NCI-H2029 (cell line): ENCODE measurements at regions not wholly inside any gene's neighbourhood (a gene's known extent, or its start where the extent isn't known, plus 50 kb on each side); places are given as distances from the start of the nearest gene placed in this dataset.
"Not testable (repeated sequence)": the region's sequence is repeated elsewhere in the genome, so short reads cannot be mapped to it uniquely, and the experiment has no call there.

ENCODE experiments used
- DNase-seq: peaks from one replicate; lab custom pipeline; 2025; lab: John Stamatoyannopoulos, UW

DNA sequence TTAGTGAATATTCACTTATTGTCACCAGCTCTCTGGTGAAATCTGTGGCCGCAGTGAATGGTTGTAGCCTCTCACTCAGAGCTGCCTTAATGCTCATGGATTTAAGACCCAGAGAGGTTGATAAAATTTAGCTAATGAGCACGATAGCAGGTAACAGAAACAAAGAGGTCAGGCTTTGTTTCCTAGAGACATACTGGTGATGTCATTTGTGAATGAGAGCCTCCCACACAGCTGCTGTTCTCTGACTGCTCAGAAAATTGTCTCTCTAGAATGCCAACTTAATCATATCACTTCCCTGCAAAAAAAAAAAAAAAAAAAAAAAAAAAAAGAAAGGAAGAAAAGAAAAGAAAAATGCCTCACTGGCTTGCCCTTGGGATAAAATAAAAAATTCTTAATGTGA, 411.7 kb upstream of the MYT1L start:
- peak; percentile 36 for DNase-seq

GRCh38 chr2:2740238-2740775, 409.2 kb upstream of the MYT1L start:
- DNase-seq = no peak

GRCh38 chr2:2739231-2739795, 408.2 kb upstream of the MYT1L start:
- DNase-seq = no peak

- DNase-seq = no peak
These were observed 407.6 kb upstream of the MYT1L start for GRCh38 chr2:2738684-2739083.

GRCh38 chr2:2738276-2738675, 407.2 kb upstream of the MYT1L start:
- DNase-seq = no peak

- DNase-seq = no peak
These were observed 404.0 kb upstream of the MYT1L start for GRCh38 chr2:2735041-2735440.

- DNase-seq = no peak
These were observed 403.2 kb upstream of the MYT1L start for GRCh38 chr2:2734308-2734707.

DNA sequence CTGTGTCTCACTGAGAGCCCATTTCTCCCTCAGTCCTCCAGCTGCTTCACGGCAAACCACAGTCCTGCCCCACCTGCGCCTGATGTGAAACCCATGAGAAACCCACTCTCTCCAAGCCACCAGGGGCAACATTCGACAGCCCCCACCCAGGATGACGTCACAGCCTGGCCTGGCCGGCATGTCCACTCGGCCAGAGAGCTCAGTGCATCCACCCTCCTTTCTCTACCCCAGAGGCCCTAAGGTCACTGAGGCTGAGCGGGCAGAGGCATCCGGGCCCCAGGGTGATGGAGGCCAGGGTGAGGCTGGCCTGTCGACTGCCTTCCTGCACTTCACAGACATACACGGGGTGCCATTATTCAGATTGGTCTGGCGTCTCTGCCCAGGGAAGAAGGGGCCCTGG, 402.7 kb upstream of the MYT1L start:
- no peak for DNase-seq

GRCh38 chr2:2732331-2733119, 401.4 kb upstream of the MYT1L start:
- no peak for DNase-seq

DNA sequence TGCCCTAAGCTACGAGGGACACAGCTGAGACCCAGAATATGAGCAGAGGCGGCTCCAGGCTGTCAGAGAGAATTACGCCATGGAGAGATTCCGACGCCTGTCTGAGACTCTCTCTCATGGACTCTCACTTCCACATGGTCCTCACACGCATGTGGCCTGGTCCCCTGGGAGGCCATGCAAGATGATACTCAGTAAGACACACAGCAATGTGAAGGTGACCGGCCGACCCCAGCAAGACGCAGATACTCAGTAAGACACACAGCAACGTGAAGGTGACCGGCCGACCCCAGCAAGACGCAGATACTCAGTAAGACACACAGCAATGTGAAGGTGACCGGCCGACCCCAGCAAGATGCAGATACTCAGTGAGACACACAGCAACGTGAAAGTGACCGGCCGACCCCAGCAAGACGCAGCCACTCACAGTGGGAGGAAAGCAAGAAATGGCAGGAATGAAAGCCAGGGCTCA, 400.8 kb upstream of the MYT1L start:
- DNase-seq = no peak

DNA sequence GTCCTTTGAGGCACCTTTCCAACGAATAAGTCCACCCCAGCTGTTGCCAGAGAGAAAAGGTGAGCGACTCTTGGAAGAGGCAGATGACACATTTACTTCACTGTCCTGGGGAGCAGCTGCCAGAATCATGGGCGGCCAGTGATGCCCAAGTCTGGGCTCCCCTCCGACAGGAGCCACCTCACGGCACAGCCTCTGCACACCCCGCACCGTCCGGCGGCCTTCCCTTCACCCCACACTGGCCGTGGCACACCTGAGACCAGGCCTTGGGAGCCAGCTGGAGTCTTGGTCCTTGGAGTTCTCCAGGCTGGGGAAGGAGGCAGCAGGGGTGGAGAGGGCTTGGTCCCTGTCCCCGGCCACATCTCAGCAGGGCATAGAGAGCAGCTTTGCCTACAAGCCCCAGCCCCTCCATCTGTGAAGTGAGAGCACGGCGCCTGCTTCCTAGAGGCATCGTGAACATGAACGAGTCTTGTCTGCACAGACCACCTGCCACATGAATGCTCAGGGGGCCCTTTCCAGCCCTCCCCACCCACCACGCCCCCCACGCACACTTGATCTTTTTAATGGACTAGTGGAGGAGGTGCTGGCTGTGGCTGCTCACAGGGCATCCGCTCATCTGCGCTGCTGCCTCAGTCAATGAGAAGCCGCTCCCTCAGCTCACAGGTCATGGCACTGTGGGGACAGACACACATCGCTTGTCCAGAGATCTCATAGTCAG, 400.2 kb upstream of the MYT1L start:
- DNase-seq = no peak

- no peak for DNase-seq
These were observed 399.3 kb upstream of the MYT1L start for GRCh38 chr2:2730301-2730833.

GRCh38 chr2:2729246-2729645, 398.2 kb upstream of the MYT1L start:
- no peak for DNase-seq

- DNase-seq = no peak
These were observed 397.6 kb upstream of the MYT1L start for GRCh38 chr2:2728635-2729034.

- no peak for DNase-seq
These were observed 396.9 kb upstream of the MYT1L start for GRCh38 chr2:2727876-2728511.

DNA sequence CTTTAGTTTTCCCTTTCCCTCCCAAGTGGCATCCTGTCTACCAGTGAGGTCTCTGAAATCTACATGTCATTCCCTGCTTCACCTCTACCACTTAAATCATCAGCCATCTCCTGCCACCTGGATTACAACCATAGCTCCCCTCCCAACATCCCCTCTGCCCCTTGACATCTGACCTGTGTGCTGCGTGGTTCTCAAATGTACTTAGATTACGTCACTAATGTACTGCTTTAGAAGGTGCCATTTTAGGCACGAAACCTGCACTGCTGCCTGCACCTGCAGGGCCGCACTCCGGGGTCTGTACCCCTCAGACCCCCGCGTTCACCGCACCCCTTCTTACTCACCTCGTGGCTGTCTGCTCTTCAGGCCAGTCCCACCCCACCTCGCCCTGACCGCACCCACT, 395.1 kb upstream of the MYT1L start:
- no peak for DNase-seq

DNA sequence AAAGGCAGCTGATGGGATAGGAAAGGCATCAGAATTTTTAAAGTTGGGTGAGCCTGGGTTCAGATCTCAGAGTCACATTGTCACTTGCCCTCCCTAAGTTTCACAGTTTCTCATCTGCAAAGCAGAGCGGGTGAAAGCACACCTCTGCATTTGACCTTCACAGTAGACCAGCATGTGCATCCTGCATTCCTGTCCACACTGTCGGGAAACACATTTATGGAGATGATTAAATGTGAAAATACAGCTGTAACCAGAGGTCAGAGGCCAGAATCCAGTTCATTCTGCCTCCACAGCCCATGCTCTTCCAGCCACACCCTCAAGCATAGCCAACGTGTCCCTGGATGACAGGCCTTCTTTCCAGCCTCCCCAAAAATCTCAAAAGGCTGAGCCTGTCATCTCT, 392.0 kb upstream of the MYT1L start:
- no peak for DNase-seq

DNA sequence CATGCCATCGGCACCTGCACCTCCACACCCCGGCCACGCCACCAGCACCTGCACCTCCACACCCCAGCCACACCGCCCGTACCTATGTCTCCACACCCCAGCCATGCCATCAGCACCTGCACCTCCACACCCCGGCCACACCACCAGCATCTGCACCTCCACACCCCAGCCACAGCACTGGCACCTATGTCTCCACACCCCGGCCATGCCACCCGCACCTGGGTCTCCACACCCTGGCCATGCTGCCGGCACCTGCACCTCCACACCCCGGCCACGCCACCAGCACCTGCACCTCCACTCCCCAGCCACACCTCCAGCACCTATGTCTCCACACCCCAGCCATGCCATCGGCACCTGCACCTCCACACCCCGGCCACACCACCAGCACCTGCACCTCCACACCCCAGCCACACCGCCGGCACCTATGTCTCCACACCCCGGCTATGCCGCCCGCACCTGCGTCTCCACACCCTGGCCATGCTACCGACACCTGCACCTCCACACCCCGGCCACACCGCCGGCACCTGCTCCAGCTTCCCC, 390.3 kb upstream of the MYT1L start:
- DNase-seq = no peak

GRCh38 chr2:2720806-2721205, 389.7 kb upstream of the MYT1L start:
- DNase-seq = not testable (repeated sequence)

DNA sequence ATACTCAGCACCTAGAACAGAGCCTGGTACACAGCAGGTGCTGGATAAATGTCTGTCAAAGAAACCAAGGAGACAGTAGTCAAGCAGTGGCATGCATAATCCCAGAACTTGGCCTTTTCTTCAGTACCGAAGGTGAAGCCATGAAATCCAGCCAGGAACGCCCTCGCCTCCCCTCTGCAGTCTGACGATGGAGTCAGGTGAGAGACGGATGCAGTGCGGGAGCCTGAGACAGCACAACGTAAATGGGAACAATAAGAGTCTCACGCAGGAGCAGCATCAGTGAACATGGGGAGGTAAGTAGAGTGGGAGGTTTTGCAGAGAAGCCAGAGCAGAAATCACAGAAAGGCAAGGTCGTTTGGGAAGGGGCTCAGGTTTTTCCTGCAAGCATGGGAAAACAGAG, 389.3 kb upstream of the MYT1L start:
- DNase-seq = no peak

GRCh38 chr2:2719781-2720180, 388.7 kb upstream of the MYT1L start:
- no peak for DNase-seq

GRCh38 chr2:2719015-2719414, 387.9 kb upstream of the MYT1L start:
- no peak for DNase-seq
